ENCODE measurements at regions not wholly inside any gene's neighbourhood (a gene's known extent, or its start where the extent isn't known, plus 50 kb on each side); places are given as distances from the start of the nearest gene placed in this dataset.
"Not testable (repeated sequence)": the region's sequence is repeated elsewhere in the genome, so short reads cannot be mapped to it uniquely, and the experiment has no call there.

GRCh38 chr10:22158426-22158825, 59.4 kb downstream of the EBLN1 start:
- DNase-seq: no peak

GRCh38 chr10:22156750-22157149, 61.1 kb downstream of the EBLN1 start:
- no peak for DNase-seq

GRCh38 chr10:22152403-22152802, 65.4 kb downstream of the EBLN1 start:
- DNase-seq: no peak

GRCh38 chr10:22150842-22151241, 67.0 kb downstream of the EBLN1 start:
- no peak for DNase-seq

- no peak for DNase-seq
These were observed 68.9 kb downstream of the EBLN1 start for GRCh38 chr10:22148961-22149360.

GRCh38 chr10:22145873-22146272, 71.9 kb downstream of the EBLN1 start:
- DNase-seq: not testable (repeated sequence)

GRCh38 chr10:22137542-22137941, 80.3 kb downstream of the EBLN1 start:
- DNase-seq: peak in 5 of 56 donors; percentile 0 to 15 (median 1)

- no peak for DNase-seq
These were observed 82.2 kb downstream of the EBLN1 start for GRCh38 chr10:22135591-22135990.

GRCh38 chr10:22133749-22134624, 83.8 kb downstream of the EBLN1 start:
- DNase-seq: no peak

- DNase-seq: not testable (repeated sequence)
These were observed 87.0 kb downstream of the EBLN1 start for GRCh38 chr10:22130824-22131223.

- DNase-seq: not testable (repeated sequence)
These were observed 88.2 kb downstream of the EBLN1 start for GRCh38 chr10:22129612-22130011.

- DNase-seq: not testable (repeated sequence)
These were observed 96.6 kb downstream of the EBLN1 start for GRCh38 chr10:22121181-22121580.

- DNase-seq: not testable (repeated sequence)
These were observed 97.7 kb downstream of the EBLN1 start for GRCh38 chr10:22120072-22120471.

GRCh38 chr10:22119575-22119974, 98.2 kb downstream of the EBLN1 start:
- not testable (repeated sequence) for DNase-seq

- DNase-seq: no peak
These were observed 106.1 kb downstream of the EBLN1 start for GRCh38 chr10:22111705-22112104.

GRCh38 chr10:22111260-22111659, 106.6 kb downstream of the EBLN1 start:
- DNase-seq: no peak

- DNase-seq: no peak
These were observed 107.1 kb downstream of the EBLN1 start for GRCh38 chr10:22110761-22111160.

- DNase-seq: no peak
These were observed 101.7 kb upstream of the DNAJC1 start for GRCh38 chr10:22105270-22105669.

- DNase-seq: no peak
These were observed 100.4 kb upstream of the DNAJC1 start for GRCh38 chr10:22103701-22104470.

- no peak for DNase-seq
These were observed 94.2 kb upstream of the DNAJC1 start for GRCh38 chr10:22097696-22098095.

- not testable (repeated sequence) for DNase-seq
These were observed 87.7 kb upstream of the DNAJC1 start for GRCh38 chr10:22091260-22091659.

GRCh38 chr10:22087402-22087738, 83.8 kb upstream of the DNAJC1 start:
- no peak for DNase-seq
